ENCODE measurements at regions not wholly inside any gene's neighbourhood (a gene's known extent, or its start where the extent isn't known, plus 50 kb on each side); places are given as distances from the start of the nearest gene placed in this dataset.

DNA sequence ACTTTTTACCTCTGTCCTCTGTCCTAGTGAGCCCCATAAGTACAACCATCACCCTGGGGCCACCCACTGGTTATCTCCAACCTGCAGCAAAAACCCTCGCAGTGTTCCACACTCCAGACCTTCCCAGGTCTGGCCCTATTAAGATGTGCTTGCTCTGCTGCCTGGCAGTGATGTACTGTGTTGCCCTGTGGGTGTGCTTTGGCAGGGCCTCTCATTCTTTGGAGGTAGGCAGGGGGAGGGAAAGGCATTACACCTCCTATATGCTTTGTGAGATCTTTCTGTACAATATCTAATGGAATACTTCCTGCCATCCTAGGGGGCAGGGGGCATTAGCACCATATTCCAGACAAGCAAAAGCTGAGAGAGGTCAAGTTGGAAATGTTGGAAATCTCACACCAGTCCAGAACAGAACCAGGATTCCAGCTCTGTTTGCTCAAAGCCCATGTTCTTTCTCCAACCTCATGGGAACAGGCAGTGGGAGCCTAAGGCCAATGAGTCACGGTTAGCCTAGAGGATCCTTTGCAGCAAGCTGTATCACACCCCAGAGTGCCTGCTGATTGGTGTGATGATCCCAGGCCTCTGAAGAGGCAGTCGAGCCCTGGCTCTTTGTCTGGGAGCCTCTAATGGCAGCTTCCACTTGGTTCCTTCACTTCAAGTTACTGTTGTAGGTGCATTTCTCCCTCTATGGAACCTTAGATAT is 59.7 kb upstream of the UBL3 start:
- H3K27ac ChIP-seq, result no peak overlapping the region
- H3K4me3 ChIP-seq, result no peak overlapping the region
- DNase-seq (ENCODE audit: low spot score), result no peak
- TF ChIP-seq, protein P1, sequence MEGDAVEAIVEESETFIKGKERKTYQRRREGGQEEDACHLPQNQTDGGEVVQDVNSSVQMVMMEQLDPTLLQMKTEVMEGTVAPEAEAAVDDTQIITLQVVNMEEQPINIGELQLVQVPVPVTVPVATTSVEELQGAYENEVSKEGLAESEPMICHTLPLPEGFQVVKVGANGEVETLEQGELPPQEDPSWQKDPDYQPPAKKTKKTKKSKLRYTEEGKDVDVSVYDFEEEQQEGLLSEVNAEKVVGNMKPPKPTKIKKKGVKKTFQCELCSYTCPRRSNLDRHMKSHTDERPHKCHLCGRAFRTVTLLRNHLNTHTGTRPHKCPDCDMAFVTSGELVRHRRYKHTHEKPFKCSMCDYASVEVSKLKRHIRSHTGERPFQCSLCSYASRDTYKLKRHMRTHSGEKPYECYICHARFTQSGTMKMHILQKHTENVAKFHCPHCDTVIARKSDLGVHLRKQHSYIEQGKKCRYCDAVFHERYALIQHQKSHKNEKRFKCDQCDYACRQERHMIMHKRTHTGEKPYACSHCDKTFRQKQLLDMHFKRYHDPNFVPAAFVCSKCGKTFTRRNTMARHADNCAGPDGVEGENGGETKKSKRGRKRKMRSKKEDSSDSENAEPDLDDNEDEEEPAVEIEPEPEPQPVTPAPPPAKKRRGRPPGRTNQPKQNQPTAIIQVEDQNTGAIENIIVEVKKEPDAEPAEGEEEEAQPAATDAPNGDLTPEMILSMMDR (IDR thresholded peaks at IDR 0.05), result no peak

DNA sequence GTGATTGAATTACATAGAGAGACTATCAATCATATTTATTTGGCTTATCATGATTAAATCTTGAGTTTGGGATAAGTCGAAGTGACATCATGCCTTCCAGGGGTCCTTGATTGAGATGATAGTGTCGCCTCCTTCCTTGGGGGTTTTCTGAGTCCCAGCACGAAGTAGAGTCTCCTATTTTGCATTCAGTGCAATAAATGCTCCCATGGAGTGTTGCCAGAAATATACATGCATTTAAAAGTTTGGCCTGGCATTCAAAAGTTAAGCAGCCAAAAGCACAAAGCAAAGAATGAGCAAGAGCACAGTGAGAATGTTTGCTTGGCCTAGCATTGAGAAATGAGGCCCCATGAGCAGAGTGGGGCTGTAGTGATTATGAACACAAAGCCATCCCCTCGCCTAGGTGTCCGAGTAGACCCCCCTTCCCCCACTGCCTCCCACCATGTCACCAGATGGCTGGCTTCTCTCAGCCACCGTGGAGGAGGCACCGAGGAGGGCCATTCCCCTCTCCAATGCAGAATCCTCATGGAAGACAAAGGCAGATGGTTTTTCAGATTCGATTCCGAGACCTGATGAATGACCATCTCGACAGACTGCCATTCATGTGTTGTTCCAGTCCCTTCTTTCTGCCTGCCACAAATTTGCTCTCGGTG is 58.8 kb upstream of the UBL3 start:
- no peak overlapping the region for H3K4me3 ChIP-seq
- TF ChIP-seq, protein P1 (IDR thresholded peaks at IDR 0.05), result no peak
- no peak overlapping the region for H3K27ac ChIP-seq
- no peak for DNase-seq (ENCODE audit: low spot score)

DNA sequence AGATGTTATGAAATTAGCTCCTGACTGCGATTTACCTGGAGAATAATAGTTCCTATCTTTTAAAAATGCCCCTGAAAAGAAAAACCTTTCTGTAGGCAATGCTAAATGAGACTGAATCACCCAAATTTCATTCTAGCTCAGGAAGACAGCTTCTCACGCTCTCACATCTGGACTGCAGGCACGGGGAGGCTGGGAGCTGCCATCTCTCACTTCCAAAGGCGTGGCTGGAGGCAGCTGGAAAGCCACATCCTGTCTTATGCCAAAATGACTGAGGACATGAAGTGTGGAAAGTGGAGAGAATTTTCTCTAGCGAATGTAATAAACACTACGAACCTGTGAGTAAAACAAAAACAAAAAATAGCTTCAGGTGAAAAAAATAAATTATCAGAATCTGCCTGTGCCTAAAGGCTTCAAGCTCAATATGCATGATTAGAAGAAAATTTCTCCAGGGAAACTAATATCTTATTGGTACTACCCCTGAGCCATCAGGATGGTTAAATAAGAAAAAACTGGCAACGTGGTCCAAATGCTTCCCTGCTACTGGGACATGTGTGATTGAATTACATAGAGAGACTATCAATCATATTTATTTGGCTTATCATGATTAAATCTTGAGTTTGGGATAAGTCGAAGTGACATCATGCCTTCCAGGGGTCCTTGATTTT is 58.1 kb upstream of the UBL3 start:
- no peak for DNase-seq (ENCODE audit: low spot score)
- TF ChIP-seq, protein P1 (IDR thresholded peaks at IDR 0.05), result no peak
- no peak overlapping the region for H3K4me3 ChIP-seq
- H3K27ac ChIP-seq, result no peak overlapping the region

DNA sequence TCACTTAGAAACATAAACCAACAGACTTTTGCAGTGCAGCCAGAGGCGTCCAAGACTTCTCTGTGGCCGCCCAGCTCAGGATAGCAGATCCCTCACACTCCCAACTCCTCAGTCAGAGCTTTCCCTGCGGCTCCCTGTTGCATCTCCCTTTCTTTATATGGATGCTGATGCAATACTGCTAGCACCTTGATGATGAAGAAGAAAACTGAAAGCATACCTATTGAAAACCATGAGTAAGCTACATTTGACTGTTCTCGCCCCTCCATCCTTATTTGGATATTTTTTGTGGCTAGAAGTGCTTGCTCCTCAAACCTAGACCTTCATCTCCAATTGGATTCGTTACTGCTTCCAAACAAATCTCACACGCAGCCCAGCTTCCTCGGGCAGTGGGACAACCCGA is 57.3 kb upstream of the UBL3 start:
- Histone ChIP-seq H3K4me3 (no peak overlapping the region), H3K27ac (no peak overlapping the region)
- TF ChIP-seq, protein P1 (IDR thresholded peaks at IDR 0.05), result no peak
- DNase-seq (ENCODE audit: low spot score), result no peak

DNA sequence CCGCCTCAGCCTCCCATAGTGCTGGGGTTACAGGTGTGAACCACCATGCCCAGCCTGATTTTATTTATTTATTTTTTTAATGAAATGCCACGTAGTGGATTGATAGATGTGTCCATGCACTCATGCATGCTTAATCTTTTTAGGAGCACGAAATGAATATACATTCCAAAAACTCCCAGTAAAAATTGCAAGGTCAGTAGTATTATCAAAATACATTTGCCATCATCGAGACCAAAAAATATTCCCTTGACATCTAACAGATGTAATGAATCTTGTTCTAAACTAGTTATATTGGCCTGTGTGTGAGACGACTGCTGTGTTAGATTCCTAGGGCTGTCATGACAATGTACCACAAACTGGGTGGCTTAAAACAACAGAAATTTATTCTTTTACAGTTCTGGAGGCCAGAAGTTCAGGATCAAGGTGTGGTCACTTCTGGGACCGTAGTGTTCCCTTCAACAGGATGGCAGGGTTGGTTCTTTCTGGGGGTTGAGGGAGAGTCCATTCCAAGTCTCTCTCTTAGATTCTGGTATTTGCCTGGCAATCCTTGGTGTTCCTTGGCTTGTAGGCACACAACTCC is 56.1 kb upstream of the UBL3 start:
- no peak for DNase-seq (ENCODE audit: low spot score)
- H3K4me3 ChIP-seq, result no peak overlapping the region
- H3K27ac ChIP-seq, result no peak overlapping the region
- TF ChIP-seq, protein P1 (IDR thresholded peaks at IDR 0.05), result no peak

DNA sequence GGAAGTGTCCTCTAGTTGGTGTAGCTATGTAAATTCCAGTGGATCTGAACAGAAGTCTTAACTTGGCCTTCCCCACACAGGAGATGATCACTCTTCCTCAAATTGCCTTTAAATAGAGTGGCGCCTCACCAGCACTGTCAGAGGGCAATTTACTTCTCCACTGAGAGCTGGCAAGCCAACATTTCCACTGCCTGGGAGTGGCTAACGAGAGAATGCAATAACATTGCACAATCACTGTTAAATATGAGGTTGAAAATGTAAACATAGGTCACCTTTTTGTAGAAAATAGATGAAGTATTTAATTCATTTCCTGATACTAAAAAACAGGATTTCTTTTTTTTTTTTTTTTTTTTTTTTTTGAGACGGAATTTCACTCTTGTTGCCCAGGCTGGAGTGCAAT is 55.4 kb upstream of the UBL3 start:
- Histone ChIP-seq H3K4me3 (no peak overlapping the region), H3K27ac (no peak overlapping the region)
- no peak for DNase-seq (ENCODE audit: low spot score)
- TF ChIP-seq, protein P1 (IDR thresholded peaks at IDR 0.05), result no peak

Measured in coronary artery (tissue), 2 donors.